IMR-90 (cell line): ENCODE measurements at regions not wholly inside any gene's neighbourhood (a gene's known extent, or its start where the extent isn't known, plus 50 kb on each side); places are given as distances from the start of the nearest gene placed in this dataset.

Experiments
- CTCF ChIP-seq: conservative IDR thresholded peaks from 2 replicates; pipeline ENCODE4 v1.5.1; 2012; ENCODE audit warnings: mild to moderate bottlenecking, low read depth, low read length, improper control_type of control experiment
- MAFK ChIP-seq: IDR thresholded peaks from 2 replicates; pipeline ENCODE4 v1.6.1; 2012; ENCODE audit warnings: low read depth, low read length, improper control_type of control experiment
- MAZ ChIP-seq: IDR thresholded peaks from 2 replicates; pipeline ENCODE4 v1.6.1; 2012; ENCODE audit warnings: low read depth, mild to moderate bottlenecking, low read length, improper control_type of control experiment, moderate library complexity, borderline replicate concordance
- MXI1 ChIP-seq: IDR thresholded peaks from 2 replicates; pipeline ENCODE4 v1.6.1; 2012; ENCODE audit warnings: low read depth, mild to moderate bottlenecking, low read length, moderate library complexity, borderline replicate concordance
- POLR2A ChIP-seq: IDR thresholded peaks from 2 replicates; pipeline ENCODE4 v1.6.1; 2012; ENCODE audit warnings: mild to moderate bottlenecking, low read depth, low read length
- RAD21 ChIP-seq: IDR thresholded peaks from 2 replicates; pipeline ENCODE4 v1.6.1; 2012; ENCODE audit warnings: low read length, improper control_type of control experiment

DNA sequence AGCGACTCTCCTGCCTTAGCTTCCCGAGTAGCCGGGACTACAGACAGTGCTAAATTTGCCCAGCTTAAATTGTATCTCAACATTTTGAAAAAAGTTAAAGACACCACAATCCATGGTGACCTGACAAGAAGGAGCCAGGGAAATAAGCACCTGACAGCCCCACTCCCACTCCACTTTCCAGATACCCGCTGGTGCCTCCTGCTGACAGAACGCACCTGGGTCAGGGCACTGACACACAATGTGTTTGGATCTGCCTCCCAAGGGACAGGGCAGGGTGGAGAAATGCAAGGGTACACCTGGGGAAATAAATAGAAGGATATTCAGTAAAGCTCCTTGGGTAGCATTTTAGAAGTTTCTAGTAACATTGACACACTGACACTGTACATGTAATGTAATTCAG lies 58.9 kb upstream of the OPN4 start:
- TF ChIP-seq CTCF (no peak), RAD21 (no peak), MAFK (no peak), MAZ (no peak), POLR2A (no peak), MXI1 (no peak)
